GM18520 (cell line): ENCODE measurements at regions not wholly inside any gene's neighbourhood (a gene's known extent, or its start where the extent isn't known, plus 50 kb on each side); places are given as distances from the start of the nearest gene placed in this dataset.

ENCODE experiments used
- ATAC-seq: cut with Tn5 transposase; IDR thresholded peaks from one replicate; pipeline ENCODE4 v1.9.1; 2021; ENCODE audit not compliant: unreplicated experiment

DNA sequence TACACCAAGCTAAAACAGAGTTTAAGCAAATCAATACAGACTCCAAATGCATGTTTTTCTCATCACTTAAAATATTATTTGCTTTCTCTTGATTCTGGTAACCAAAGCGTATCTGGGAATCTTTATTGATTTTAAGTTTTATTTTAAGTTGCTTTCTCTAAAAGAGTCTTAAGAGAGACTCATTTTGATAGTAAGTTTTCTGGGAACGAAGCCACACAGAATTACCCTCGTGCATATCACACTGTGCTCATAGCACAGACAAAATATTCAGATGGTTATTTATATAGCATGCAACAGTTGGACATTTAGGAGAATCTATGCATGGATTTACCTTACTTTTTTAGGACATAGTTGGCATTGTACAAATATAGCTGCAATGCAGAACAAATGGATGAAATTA, 597.5 kb upstream of the NRXN1 start:
- no peak for ATAC-seq

DNA sequence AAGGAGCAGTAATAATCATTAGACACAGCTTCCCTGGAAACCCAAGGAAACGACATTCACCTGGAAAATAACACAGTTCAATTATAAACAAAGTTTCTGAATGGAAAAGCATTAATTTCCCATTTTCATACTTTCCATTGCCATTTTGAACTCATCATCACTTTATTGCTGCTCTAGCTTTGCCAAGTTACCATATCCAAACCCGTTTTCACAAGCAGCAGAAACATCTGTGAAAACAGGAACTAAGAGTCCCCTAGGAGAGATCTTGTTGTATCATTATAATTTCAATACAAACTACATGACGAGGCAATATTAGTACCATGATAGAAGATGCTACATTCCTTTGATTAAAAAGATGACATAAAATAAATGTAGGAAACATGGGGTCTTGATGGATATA, 597.0 kb upstream of the NRXN1 start:
- ATAC-seq: no peak

DNA sequence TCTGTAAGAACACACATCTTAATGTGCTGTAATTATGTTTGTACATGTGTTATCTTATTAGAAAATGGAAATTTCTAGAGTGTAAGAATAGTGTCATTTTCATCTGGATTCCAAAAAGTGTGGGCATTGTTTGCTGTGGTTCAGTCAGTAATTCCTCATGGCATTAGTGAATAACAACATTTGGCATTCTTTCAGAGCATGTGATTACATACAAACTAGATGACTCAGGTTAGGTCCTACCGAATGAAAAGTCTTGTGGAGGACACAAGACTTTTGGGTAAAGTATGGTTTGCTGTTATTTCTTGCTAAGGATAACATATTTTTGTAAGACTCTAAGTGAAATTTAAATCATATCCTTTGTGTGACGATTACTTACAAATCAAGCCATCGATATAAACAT, 593.1 kb upstream of the NRXN1 start:
- no peak for ATAC-seq

DNA sequence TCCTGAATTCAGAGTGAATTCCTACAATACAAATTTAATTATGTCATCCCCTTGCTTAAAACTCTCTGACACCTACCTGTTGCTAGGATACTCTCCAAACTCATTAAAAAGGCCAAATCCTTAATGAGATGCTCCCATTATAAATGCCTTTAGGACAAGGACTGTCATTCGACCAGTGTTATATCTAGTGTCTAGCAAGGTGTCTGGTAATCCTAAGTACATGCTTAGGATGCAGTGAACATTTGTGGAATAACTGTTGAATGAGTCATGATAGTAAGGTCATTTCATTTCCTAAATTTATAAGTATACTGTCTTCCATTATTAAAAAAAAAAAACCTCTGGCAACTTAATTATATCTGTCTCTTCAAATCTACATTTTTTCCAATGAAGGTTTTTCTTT, 588.9 kb upstream of the NRXN1 start:
- no peak for ATAC-seq

GRCh38 chr2:51619961-51620360, 588.0 kb upstream of the NRXN1 start:
- no peak for ATAC-seq

- ATAC-seq: no peak
Observed at GRCh38 chr2:51612387-51612786, 580.5 kb upstream of the NRXN1 start.

DNA sequence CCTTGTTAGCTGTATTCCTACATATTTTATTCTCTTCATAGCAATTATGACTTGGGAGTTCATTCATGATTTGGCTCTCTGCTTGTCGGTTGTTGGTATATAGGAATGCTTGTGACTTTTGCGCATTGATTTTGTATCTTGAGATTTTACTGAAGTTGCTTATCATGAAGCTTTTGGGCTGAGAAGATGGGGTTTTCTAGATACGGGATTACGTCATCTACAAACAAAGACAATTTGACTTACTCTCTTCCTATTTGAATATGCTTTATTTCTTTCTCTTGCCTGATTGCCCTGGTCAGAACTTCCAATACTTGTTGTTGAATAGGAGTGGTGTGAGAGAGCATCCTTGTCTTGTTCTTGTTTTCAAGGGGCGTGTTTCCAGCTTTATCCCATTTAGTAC, 569.8 kb upstream of the NRXN1 start:
- no peak for ATAC-seq

DNA sequence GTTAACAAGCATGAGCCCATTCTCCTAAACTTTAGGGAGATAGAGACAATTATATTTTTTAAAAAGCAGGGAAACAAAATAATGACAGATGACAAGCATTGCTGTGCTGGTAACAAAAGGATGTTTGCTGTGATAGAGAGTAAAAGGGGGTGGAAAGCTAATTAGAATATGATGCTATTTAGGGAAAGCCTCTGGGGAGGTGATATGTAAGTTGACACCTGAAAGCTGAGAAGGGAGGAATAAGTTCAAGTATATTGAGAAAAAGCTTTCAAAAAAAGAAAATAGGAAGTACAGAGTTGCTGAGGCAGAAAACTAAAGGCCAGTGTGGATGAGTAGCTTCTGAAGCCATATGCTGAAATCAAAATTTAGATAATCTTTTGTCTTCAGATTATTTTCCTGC, 565.2 kb upstream of the NRXN1 start:
- no peak for ATAC-seq

GRCh38 chr2:51595836-51596235, 563.9 kb upstream of the NRXN1 start:
- no peak for ATAC-seq

DNA sequence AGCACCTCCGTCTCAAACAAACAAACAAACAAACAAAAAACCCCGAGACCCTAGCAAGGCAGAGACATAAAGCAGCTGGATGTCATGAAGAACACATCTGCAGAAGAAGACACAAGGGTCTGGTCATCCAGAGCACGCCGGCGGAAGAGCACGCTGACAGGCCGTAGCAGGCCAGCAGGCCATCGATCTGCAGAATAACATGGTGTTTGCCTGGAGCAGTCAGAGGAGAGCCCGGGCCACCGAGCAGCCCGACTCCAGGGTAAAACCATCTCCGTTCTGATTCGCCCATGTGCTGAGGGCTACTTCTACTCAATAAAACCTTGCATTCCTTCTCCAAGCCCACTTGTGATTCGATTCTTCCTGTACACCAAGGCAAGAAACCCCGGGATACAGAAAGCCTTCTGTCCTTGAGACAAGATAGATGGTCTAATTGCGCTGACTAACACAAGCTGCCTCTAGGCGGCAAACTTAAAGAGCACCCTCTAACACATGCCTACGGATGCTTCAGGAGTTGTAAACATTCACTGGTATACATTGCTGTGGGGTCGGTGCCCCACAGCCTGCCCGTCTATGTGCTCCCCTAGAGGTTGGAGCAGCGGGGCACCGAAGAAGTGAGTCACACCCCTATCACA, 549.8 kb upstream of the NRXN1 start:
- ATAC-seq: no peak

- no peak for ATAC-seq
Observed at GRCh38 chr2:51579412-51579811, 547.5 kb upstream of the NRXN1 start.

DNA sequence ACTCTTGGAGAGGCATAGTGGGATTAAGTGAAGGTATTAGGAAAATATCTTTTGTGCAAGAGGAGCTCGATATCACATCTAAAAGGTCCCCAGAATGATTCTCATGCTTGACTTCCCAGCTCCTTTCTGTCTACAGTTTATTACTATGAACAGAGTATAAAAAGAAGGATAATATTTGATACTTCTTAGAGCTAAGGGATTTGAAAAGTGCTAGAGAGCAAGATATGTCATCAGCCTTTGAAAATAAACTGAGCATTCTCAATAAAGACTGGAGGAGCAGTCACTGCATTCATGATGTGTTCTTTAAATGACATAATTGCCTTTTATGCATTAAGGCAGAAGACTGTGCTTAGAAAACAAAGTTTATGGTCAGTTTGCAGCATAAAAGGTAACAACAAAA, 543.2 kb upstream of the NRXN1 start:
- ATAC-seq: no peak

DNA sequence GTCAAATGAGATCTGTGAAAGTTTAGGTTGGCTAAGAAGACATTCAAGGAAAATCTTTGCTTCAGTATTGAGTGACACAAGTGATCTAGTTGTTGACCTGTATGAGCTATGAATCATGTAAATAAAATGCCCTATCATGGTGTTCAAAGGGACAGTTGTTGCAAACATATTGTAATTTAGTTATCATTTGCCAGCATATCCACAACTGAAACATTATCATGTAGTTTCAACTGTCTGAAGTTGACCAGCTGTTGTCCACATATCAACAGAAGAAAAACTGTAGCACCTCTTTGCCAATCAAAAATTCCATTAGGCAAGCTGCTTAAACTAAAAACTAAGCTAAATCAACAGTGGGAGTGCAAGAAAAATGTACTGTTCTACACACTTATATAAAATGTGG, 527.1 kb upstream of the NRXN1 start:
- ATAC-seq: no peak

GRCh38 chr2:51553476-51553875, 521.5 kb upstream of the NRXN1 start:
- no peak for ATAC-seq

GRCh38 chr2:51535763-51536162, 503.8 kb upstream of the NRXN1 start:
- ATAC-seq: no peak

DNA sequence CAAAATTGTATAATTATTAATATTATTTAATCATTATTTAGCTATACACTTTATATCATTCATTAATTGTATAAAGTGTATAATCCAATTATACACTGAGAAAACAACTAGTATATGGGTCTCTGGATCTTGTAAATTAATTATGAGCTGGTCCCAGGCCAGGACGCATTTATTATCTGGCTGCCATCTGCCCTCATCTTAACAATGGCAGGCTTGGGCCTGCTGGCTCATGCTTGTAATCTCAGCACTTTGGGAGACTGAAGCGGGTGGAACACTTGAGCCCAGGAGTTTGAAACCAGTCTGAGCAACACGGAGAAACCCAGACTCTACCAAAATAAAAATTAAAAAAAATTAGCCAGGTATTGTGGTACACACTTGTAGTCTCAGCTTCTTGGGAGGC, 502.2 kb upstream of the NRXN1 start:
- no peak for ATAC-seq

DNA sequence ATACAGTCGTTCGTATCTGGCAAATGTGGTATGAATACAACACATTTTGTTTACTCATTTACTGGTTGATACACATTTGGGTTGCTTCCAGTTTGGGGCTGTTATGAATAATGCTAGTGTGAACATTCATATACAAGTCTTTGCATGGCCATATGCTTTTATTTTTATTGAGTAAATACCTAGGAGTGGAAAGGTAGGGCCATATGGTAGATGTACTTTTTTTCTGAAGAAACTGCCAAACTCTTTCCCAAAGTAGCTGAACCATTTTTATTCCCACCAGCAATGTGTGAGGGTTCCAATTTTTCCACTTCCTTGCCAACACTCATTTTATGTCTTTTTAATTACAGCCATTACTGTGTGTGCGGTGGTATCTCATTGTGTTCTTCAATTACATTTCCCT, 496.2 kb upstream of the NRXN1 start:
- no peak for ATAC-seq

- no peak for ATAC-seq
Observed at GRCh38 chr2:51526766-51527165, 494.8 kb upstream of the NRXN1 start.

DNA sequence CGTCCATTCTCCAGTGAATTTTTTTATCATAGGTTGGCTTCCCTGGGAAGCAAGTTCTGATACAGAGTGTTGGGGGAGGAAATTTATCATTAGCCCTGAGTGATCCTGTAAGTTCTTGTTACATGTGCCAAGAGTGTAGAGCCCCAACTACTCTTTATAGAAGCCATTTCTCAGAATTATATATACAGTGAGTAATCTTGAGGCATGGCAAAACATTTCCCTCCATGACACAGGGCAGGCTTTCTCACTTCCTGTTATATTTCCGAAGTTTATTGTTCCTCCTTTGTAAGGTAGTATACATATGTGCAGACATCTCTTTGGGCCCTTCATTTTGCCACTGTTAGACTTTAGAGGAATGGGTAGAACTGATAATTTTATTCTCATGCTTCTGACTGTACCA, 484.7 kb upstream of the NRXN1 start:
- ATAC-seq: no peak

DNA sequence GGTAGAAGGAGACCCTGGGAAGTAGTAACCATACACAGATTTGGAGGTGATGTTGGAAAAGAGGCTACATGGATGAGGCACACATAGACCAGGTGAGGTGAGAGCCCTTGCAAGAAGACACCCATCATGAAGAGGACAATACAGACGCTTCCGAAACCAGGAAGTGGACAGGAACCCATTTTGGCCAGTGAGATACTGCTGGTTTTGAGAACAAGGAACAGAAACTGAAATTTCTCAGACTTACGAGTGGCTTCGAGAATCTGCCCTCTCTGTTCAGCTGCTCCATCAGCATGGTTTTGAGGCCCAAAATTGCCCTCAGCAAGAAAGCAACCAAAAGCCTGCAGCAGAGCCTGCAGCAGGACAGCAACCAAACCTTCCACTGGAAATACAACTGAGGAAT, 479.1 kb upstream of the NRXN1 start:
- ATAC-seq: peak; percentile 91

DNA sequence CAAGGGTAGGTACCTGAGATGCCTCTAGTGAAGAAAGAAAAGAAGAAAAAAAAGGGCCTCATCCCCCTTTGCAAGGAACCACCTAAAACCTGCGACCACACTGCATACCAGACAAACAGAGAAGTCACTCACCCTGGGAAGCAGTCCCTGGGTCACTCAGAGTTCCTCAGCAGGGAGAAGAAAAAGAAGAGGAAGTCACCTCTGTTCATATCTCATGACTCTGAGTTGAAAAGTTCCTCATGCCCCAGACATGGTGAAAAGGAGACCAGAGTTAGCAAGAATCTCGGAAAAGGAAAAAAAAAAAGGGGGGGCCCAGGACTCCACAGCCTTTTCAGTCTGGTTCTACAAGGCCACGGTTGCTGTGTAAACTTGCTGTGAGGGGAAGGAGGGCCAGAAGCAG, 478.4 kb upstream of the NRXN1 start:
- no peak for ATAC-seq

DNA sequence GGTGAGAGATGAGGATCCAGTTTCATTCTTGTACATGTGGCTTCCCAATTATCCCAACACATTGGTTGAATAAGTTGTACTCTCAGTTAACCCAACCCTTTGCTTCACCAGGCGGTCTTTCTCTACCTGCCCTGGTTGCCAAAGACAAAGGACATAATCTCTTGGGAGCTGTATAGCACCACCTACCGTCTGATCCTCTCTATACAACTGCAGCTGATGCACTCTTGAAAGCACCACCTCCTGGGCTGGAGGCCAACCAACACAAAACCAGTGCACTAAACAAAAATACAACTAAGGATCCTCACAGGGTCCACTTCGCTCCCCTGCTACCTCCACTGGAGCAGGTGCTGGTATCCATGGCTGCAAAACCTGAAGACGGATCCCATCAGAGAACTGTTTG, 473.6 kb upstream of the NRXN1 start:
- ATAC-seq: no peak

- ATAC-seq: no peak
Observed at GRCh38 chr2:51490576-51491234, 458.8 kb upstream of the NRXN1 start.
